ENCODE measurements at regions not wholly inside any gene's neighbourhood (a gene's known extent, or its start where the extent isn't known, plus 50 kb on each side); places are given as distances from the start of the nearest gene placed in this dataset.

- DNase-seq, result no peak
- in situ Hi-C loops (cut with HindIII; ENCODE audit: low pct_ligation_motif_present, low sequenced_read_pairs), result no loop called here
- no peak for TF ChIP-seq CTCF (IDR thresholded peaks at IDR 0.05; ENCODE audit: low read depth, low read length, missing control alignments)
- Histone ChIP-seq H3K36me3 (replicated peaks) (no peaks in the 10 kb centered on the region), H3K27me3 (replicated peaks) (peaks cover 8% of the 10 kb centered on the region), H3K27ac (no peak overlapping the region), H3K4me3 (ENCODE audit: low read depth, low read length) (no peak overlapping the region)
Measured at GRCh38 chr10:78585952-78586351, 482.8 kb upstream of the ZMIZ1 start.

- Histone ChIP-seq H3K27ac (no peak overlapping the region), H3K36me3 (replicated peaks) (no peaks in the 10 kb centered on the region), H3K27me3 (replicated peaks) (peaks cover 8% of the 10 kb centered on the region), H3K4me3 (ENCODE audit: low read depth, low read length) (no peak overlapping the region)
- in situ Hi-C loops (cut with HindIII; ENCODE audit: low pct_ligation_motif_present, low sequenced_read_pairs), result no loop called here
- TF ChIP-seq CTCF (IDR thresholded peaks at IDR 0.05; ENCODE audit: low read depth, low read length, missing control alignments), result no peak
- DNase-seq, result no peak
Measured at GRCh38 chr10:78588194-78588811, 480.5 kb upstream of the ZMIZ1 start.

- Histone ChIP-seq H3K4me3 (ENCODE audit: low read depth, low read length) (no peak overlapping the region), H3K27ac (no peak overlapping the region), H3K27me3 (replicated peaks) (peaks cover 2% of the 10 kb centered on the region), H3K36me3 (replicated peaks) (no peaks in the 10 kb centered on the region)
- in situ Hi-C loops (cut with HindIII; ENCODE audit: low pct_ligation_motif_present, low sequenced_read_pairs), result no loop called here
- DNase-seq, result no peak
- no peak for TF ChIP-seq CTCF (IDR thresholded peaks at IDR 0.05; ENCODE audit: low read depth, low read length, missing control alignments)
Measured at GRCh38 chr10:78589687-78590086, 479.1 kb upstream of the ZMIZ1 start.

- no peak for DNase-seq
- no peak for TF ChIP-seq CTCF (IDR thresholded peaks at IDR 0.05; ENCODE audit: low read depth, low read length, missing control alignments)
- Histone ChIP-seq H3K27ac (no peak overlapping the region), H3K27me3 (replicated peaks) (no peaks in the 10 kb centered on the region), H3K4me3 (ENCODE audit: low read depth, low read length) (no peak overlapping the region), H3K36me3 (replicated peaks) (no peaks in the 10 kb centered on the region)
- in situ Hi-C loops (cut with HindIII; ENCODE audit: low pct_ligation_motif_present, low sequenced_read_pairs), result no loop called here
Measured at GRCh38 chr10:78591066-78591465, 477.7 kb upstream of the ZMIZ1 start.

- no peak overlapping the region for H3K4me3 ChIP-seq (ENCODE audit: low read depth, low read length)
- H3K36me3 ChIP-seq (replicated peaks), result no peaks in the 10 kb centered on the region
- no peak overlapping the region for H3K27ac ChIP-seq
- no peak for TF ChIP-seq CTCF (IDR thresholded peaks at IDR 0.05; ENCODE audit: low read depth, low read length, missing control alignments)
- DNase-seq, result no peak
- H3K27me3 ChIP-seq (replicated peaks), result peaks cover under 1% of the 10 kb centered on the region
- in situ Hi-C loops (cut with HindIII; ENCODE audit: low pct_ligation_motif_present, low sequenced_read_pairs), result no loop called here
Measured at GRCh38 chr10:78594559-78595268, 474.1 kb upstream of the ZMIZ1 start.

- peaks cover 2% of the 10 kb centered on the region for H3K27me3 ChIP-seq (replicated peaks)
- H3K36me3 ChIP-seq (replicated peaks), result no peaks in the 10 kb centered on the region
- no peak for DNase-seq
- H3K27ac ChIP-seq, result no peak overlapping the region
- in situ Hi-C loops (cut with HindIII; ENCODE audit: low pct_ligation_motif_present, low sequenced_read_pairs), result no loop called here
- TF ChIP-seq CTCF (IDR thresholded peaks at IDR 0.05; ENCODE audit: low read depth, low read length, missing control alignments), result no peak
- H3K4me3 ChIP-seq (ENCODE audit: low read depth, low read length), result no peak overlapping the region
Measured at GRCh38 chr10:78595269-78595619, 473.5 kb upstream of the ZMIZ1 start.

Data from brain microvascular endothelial cell (primary cell).